T-helper 1 cell treated with Interleukin-12 subunit alpha and Interleukin-12 subunit beta and Interleukin-4 antibody, amounts not matched to agents 30 μg/mL and 1 μg/mL, for 36 hours (primary cell): ENCODE measurements at regions not wholly inside any gene's neighbourhood (a gene's known extent, or its start where the extent isn't known, plus 50 kb on each side); places are given as distances from the start of the nearest gene placed in this dataset.
"Not testable (repeated sequence)": the region's sequence is repeated elsewhere in the genome, so short reads cannot be mapped to it uniquely, and the experiment has no call there.

Experiments used
- H3K27ac Mint-ChIP-seq: one replicate; pipeline ENCODE4 v1.8.0; 2021; ENCODE audit warnings: mild to moderate bottlenecking, mixed read lengths
- H3K27me3 Mint-ChIP-seq: one replicate; pipeline ENCODE4 v1.8.0; 2021; ENCODE audit warnings: low read depth, mixed read lengths
- H3K36me3 Mint-ChIP-seq: one replicate; pipeline ENCODE4 v1.8.0; 2021; ENCODE audit warnings: low read depth, mixed read lengths
- H3K4me1 Mint-ChIP-seq: one replicate; pipeline ENCODE4 v1.8.0; 2021; ENCODE audit warnings: low read depth, mixed read lengths
- H3K4me3 Mint-ChIP-seq: one replicate; pipeline ENCODE4 v1.8.0; 2021; ENCODE audit warnings: mild to moderate bottlenecking, moderate library complexity, mixed read lengths
- H3K9me3 Mint-ChIP-seq: one replicate; pipeline ENCODE4 v1.8.0; 2021; ENCODE audit warnings: mixed read lengths

- H3K4me1 Mint-ChIP-seq, H3K27me3 Mint-ChIP-seq, H3K36me3 Mint-ChIP-seq, H3K27ac Mint-ChIP-seq, H3K9me3 Mint-ChIP-seq, H3K4me3 Mint-ChIP-seq: not testable (repeated sequence)
These were observed 317.7 kb upstream of the GJE1 start for GRCh38 chr6:141815039-141815438.

- Mint-ChIP-seq H3K4me3 (no peak overlapping the region), H3K27ac (no peak overlapping the region), H3K36me3 (no peaks in the 10 kb centered on the region), H3K27me3 (no peaks in the 10 kb centered on the region), H3K4me1 (no peaks in the 10 kb centered on the region), H3K9me3 (no peaks in the 10 kb centered on the region)
These were observed 322.8 kb upstream of the GJE1 start for GRCh38 chr6:141809901-141810300.

DNA sequence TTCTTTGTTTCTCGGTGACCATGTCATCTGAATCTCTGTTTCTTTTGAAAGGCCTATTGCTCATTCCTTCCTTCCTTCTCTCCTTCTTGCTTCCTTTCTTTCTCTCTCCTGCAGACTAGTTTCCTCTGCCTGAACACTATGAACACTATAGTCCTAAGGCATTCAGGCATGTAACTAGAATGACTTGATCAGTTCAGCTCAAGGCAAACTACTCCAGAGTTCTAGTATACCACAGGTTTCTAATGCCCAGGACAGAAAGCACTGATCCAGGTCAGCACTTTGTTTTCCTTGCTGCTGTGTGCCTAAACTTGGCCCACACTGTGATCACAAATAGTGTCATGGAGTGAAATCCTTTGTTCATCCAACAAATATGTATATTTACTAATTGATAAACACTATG lies 324.1 kb upstream of the GJE1 start:
- Mint-ChIP-seq H3K4me3 (no peak overlapping the region), H3K36me3 (no peaks in the 10 kb centered on the region), H3K4me1 (no peaks in the 10 kb centered on the region), H3K27ac (no peak overlapping the region), H3K9me3 (no peaks in the 10 kb centered on the region), H3K27me3 (no peaks in the 10 kb centered on the region)

GRCh38 chr6:141800973-141801372 lies 331.8 kb upstream of the GJE1 start:
- H3K4me3 Mint-ChIP-seq, H3K27me3 Mint-ChIP-seq, H3K4me1 Mint-ChIP-seq, H3K27ac Mint-ChIP-seq, H3K36me3 Mint-ChIP-seq, H3K9me3 Mint-ChIP-seq: not testable (repeated sequence)

- no peak overlapping the region for H3K4me3 Mint-ChIP-seq
- no peaks in the 10 kb centered on the region for H3K9me3 Mint-ChIP-seq
- no peak overlapping the region for H3K27ac Mint-ChIP-seq
- no peaks in the 10 kb centered on the region for H3K36me3 Mint-ChIP-seq
- no peaks in the 10 kb centered on the region for H3K27me3 Mint-ChIP-seq
- H3K4me1 Mint-ChIP-seq = no peaks in the 10 kb centered on the region
These were observed 341.8 kb upstream of the GJE1 start for GRCh38 chr6:141790921-141791320.

DNA sequence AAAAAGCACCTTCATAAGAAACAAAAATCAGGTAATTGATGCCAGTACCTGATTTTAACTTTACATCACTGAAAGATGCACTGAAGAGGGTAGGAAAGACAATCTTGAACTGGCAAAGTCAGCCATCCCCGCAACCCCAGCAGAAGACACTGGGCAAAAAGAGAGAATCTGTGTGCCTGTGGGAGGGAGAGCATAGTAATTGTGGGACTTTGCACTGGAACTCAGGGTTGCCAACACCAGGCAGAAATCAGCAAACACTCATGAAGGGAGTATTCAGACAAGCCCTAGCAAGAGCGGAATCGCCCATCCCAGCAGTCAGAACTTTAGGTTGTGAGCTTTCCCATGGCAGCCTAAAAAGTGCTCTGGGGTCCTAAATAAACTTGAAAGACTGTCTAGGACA lies 344.6 kb upstream of the GJE1 start:
- no peaks in the 10 kb centered on the region for H3K27me3 Mint-ChIP-seq
- no peak overlapping the region for H3K27ac Mint-ChIP-seq
- H3K36me3 Mint-ChIP-seq = no peaks in the 10 kb centered on the region
- H3K4me3 Mint-ChIP-seq = no peak overlapping the region
- no peaks in the 10 kb centered on the region for H3K4me1 Mint-ChIP-seq
- no peaks in the 10 kb centered on the region for H3K9me3 Mint-ChIP-seq

DNA sequence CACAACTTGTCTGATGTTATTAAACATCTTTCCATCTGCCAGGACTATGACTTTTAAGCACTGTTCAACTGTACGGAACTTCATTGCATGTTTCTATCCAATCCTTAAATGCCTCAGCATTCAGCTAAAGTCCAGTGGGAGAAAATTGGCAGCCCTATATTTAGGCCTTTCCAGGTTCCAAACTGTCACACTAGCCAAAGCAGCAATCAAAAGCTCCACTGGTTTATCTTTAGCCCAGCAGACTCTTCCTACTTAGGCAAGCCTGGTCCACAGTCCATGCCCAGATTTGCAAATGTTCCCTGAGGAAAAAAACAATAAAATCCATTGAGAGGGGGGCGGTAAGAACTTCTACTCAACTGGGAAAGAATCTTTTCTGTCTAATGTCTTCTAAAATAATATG lies 349.1 kb upstream of the GJE1 start:
- no peaks in the 10 kb centered on the region for H3K36me3 Mint-ChIP-seq
- H3K4me3 Mint-ChIP-seq = no peak overlapping the region
- H3K27ac Mint-ChIP-seq = no peak overlapping the region
- no peaks in the 10 kb centered on the region for H3K4me1 Mint-ChIP-seq
- no peaks in the 10 kb centered on the region for H3K27me3 Mint-ChIP-seq
- no peaks in the 10 kb centered on the region for H3K9me3 Mint-ChIP-seq

GRCh38 chr6:141780296-141780695 lies 352.4 kb upstream of the GJE1 start:
- Mint-ChIP-seq H3K4me1 (no peaks in the 10 kb centered on the region), H3K27me3 (no peaks in the 10 kb centered on the region), H3K4me3 (no peak overlapping the region), H3K36me3 (no peaks in the 10 kb centered on the region), H3K9me3 (no peaks in the 10 kb centered on the region), H3K27ac (no peak overlapping the region)

DNA sequence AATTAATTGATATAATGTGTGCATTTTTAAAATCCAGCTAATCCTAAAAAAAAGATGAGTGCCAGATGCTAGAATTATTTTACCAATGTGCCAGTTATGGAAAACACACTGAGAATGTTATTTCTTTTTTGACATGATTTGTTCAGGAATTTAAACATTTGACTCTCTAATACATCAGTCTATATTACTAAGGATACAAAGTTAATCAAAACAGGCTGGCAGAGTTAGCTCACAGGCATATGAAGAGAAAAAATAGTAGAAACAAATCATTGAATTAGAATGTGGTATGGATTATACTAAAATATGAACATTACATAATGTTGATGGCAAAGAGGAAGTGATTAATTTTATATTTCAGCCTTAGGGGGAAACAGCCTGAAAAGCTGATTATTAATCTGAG lies 368.3 kb upstream of the GJE1 start:
- no peaks in the 10 kb centered on the region for H3K36me3 Mint-ChIP-seq
- H3K9me3 Mint-ChIP-seq = no peaks in the 10 kb centered on the region
- no peaks in the 10 kb centered on the region for H3K4me1 Mint-ChIP-seq
- no peaks in the 10 kb centered on the region for H3K27me3 Mint-ChIP-seq
- no peak overlapping the region for H3K4me3 Mint-ChIP-seq
- H3K27ac Mint-ChIP-seq = no peak overlapping the region

- Mint-ChIP-seq H3K4me1 (no peaks in the 10 kb centered on the region), H3K4me3 (no peak overlapping the region), H3K27ac (no peak overlapping the region), H3K27me3 (no peaks in the 10 kb centered on the region), H3K36me3 (no peaks in the 10 kb centered on the region), H3K9me3 (no peaks in the 10 kb centered on the region)
These were observed 374.3 kb upstream of the GJE1 start for GRCh38 chr6:141758430-141758829.

GRCh38 chr6:141753180-141753579 lies 379.5 kb upstream of the GJE1 start:
- Mint-ChIP-seq H3K9me3 (no peaks in the 10 kb centered on the region), H3K4me1 (peaks cover 4% of the 10 kb centered on the region), H3K36me3 (no peaks in the 10 kb centered on the region), H3K4me3 (no peak overlapping the region), H3K27ac (no peak overlapping the region), H3K27me3 (no peaks in the 10 kb centered on the region)

GRCh38 chr6:141752677-141753076 lies 380.0 kb upstream of the GJE1 start:
- no peak overlapping the region for H3K4me3 Mint-ChIP-seq
- H3K36me3 Mint-ChIP-seq = no peaks in the 10 kb centered on the region
- no peaks in the 10 kb centered on the region for H3K27me3 Mint-ChIP-seq
- peaks cover 4% of the 10 kb centered on the region for H3K4me1 Mint-ChIP-seq
- no peak overlapping the region for H3K27ac Mint-ChIP-seq
- H3K9me3 Mint-ChIP-seq = no peaks in the 10 kb centered on the region

DNA sequence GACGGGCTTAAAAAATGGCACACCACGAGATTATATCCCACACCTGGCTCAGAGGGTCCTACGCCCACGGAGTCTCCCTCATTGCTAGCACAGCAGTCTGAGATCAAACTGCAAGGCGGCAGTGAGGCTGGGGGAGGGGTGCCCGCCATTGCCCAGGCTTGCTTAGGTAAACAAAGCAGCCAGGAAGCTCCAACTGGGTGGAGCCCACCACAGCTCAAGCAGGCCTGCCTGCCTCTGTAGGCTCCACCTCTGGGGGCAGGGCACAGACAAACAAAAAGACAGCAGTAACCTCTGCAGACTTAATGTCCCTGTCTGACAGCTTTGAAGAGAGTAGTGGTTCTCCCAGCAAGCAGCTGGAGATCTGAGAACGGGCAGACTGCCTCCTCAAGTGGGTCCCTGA lies 386.4 kb upstream of the GJE1 start:
- H3K36me3 Mint-ChIP-seq, H3K27me3 Mint-ChIP-seq, H3K9me3 Mint-ChIP-seq, H3K4me3 Mint-ChIP-seq, H3K4me1 Mint-ChIP-seq, H3K27ac Mint-ChIP-seq: not testable (repeated sequence)

DNA sequence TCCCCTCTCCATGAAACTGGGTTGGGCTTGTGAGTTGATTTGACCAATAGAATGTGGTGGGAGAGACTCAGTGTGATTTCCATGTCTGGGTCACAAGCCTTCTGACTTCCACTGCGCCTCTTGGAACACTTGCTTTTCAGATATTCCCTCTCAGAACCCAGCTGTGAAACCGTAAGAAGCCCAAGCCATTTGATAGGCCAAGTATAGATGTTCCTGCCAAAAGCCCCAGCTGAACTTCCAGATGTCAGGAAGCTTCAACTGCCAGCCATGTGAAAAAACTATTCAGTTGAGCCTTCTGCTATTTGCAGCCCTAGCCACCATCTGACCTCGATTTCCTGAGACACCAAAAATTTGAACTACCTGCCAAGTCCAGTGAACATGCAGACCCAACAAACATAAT lies 387.8 kb upstream of the GJE1 start:
- Mint-ChIP-seq H3K4me1 (no peaks in the 10 kb centered on the region), H3K36me3 (no peaks in the 10 kb centered on the region), H3K27me3 (no peaks in the 10 kb centered on the region), H3K27ac (no peak overlapping the region), H3K9me3 (peaks cover 4% of the 10 kb centered on the region), H3K4me3 (no peak overlapping the region)

- no peaks in the 10 kb centered on the region for H3K4me1 Mint-ChIP-seq
- peaks cover 4% of the 10 kb centered on the region for H3K9me3 Mint-ChIP-seq
- H3K27ac Mint-ChIP-seq = no peak overlapping the region
- no peaks in the 10 kb centered on the region for H3K27me3 Mint-ChIP-seq
- H3K36me3 Mint-ChIP-seq = no peaks in the 10 kb centered on the region
- H3K4me3 Mint-ChIP-seq = no peak overlapping the region
These were observed 388.4 kb upstream of the GJE1 start for GRCh38 chr6:141744194-141744925.

DNA sequence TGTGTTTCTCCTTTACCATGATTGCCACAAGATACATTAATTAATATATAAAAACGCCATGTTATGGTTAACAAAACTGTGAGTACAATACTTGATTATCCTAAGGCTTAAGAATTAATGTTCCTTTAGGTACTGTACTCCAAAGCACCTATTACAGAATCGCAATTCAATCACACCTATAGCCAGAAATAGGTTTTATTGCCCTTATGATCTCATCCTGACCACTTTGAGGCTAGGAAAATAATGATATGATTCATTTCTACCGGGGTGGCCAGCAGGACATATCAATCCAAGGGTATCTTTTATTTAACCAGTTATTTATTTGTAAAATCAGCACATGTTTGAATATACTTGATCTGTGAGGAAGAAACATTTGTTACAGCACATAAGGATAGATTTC lies 396.6 kb upstream of the GJE1 start:
- no peaks in the 10 kb centered on the region for H3K27me3 Mint-ChIP-seq
- H3K27ac Mint-ChIP-seq = no peak overlapping the region
- no peaks in the 10 kb centered on the region for H3K36me3 Mint-ChIP-seq
- no peaks in the 10 kb centered on the region for H3K9me3 Mint-ChIP-seq
- no peak overlapping the region for H3K4me3 Mint-ChIP-seq
- H3K4me1 Mint-ChIP-seq = no peaks in the 10 kb centered on the region
